HEK293 (cell line): ENCODE measurements at regions not wholly inside any gene's neighbourhood (a gene's known extent, or its start where the extent isn't known, plus 50 kb on each side); places are given as distances from the start of the nearest gene placed in this dataset.
"Not testable (repeated sequence)": the region's sequence is repeated elsewhere in the genome, so short reads cannot be mapped to it uniquely, and the experiment has no call there.

Experiments used
- CTCF ChIA-PET: fragments of 350-600 bp; formaldehyde crosslinking; extraction: SDS; loops from one replicate; lab custom pipeline; 2021; ENCODE audit warnings: antibody characterized with exemption; lab: Yijun Ruan, JAX
- POLR2A ChIA-PET: fragments of 300-600 bp; formaldehyde crosslinking; extraction: SDS; loops from one replicate; lab custom pipeline; 2020; ENCODE audit warnings: antibody characterized with exemption, inconsistent platforms; lab: Yijun Ruan, JAX
- H3K27ac ChIP-seq: fragments of 200-500 bp; sonication (Bioruptor generic); 2 replicates; pipeline ENCODE4 v1.5.1; 2014; ENCODE audit warnings: low read depth, low read length, control low read depth, inconsistent platforms; ENCODE audit errors: extremely low read depth
- H3K36me3 ChIP-seq, 2 experiments: fragments of 200-500 bp in 1 of 2; sonication (Bioruptor generic) in 1 of 2; 1 replicate in 1 of 2; 2 replicates in 1 of 2; pipeline ENCODE4 v1.5.1; 2014 to 2017; ENCODE audit warnings: inconsistent platforms in 2 of 2, low read length in 2 of 2; ENCODE audit not compliant: control insufficient read depth in 2 of 2, insufficient read depth in 1 of 2
- H3K4me1 ChIP-seq: fragments of 200-500 bp; sonication (Bioruptor generic); 2 replicates; pipeline ENCODE4 v1.5.1; 2014; ENCODE audit warnings: mild to moderate bottlenecking, low read length, inconsistent platforms; ENCODE audit not compliant: control insufficient read depth, insufficient read depth
- H3K4me3 ChIP-seq: 2 replicates; pipeline ENCODE4 v1.5.1; 2011; ENCODE audit warnings: low read depth, mild to moderate bottlenecking, control low read depth, low read length, moderate library complexity
- H3K9me3 ChIP-seq: fragments of 200-500 bp; sonication (Bioruptor generic); 2 replicates; pipeline ENCODE4 v1.5.1; 2014; ENCODE audit warnings: low read depth, low read length, inconsistent platforms; ENCODE audit not compliant: control insufficient read depth, insufficient read depth
- MYNN ChIP-seq: fragments of 450-650 bp; formaldehyde crosslinking; IDR thresholded peaks from 2 replicates; pipeline ENCODE4 v1.5.1; 2016; ENCODE audit warnings: missing biosample characterization, missing genetic modification characterization, borderline replicate concordance
- PRDM1 ChIP-seq: fragments of 450-650 bp; formaldehyde crosslinking; IDR thresholded peaks from 2 replicates; pipeline ENCODE4; 2016; ENCODE audit warnings: missing biosample characterization, missing genetic modification characterization
- TRIM28 ChIP-seq: IDR thresholded peaks from 2 replicates; pipeline ENCODE4 v1.6.1; 2011; ENCODE audit warnings: low read length, control low read depth, borderline replicate concordance
- ZBTB17 ChIP-seq: fragments of 450-650 bp; formaldehyde crosslinking; IDR thresholded peaks from 2 replicates; pipeline ENCODE4 v1.5.1; 2016; ENCODE audit warnings: missing biosample characterization, missing genetic modification characterization
- ZIC2 ChIP-seq: fragments of 450-650 bp; formaldehyde crosslinking; IDR thresholded peaks from 2 replicates; pipeline ENCODE4 v1.5.1; 2016; ENCODE audit warnings: missing biosample characterization, missing genetic modification characterization
- ZNF335 ChIP-seq: fragments of 450-650 bp; formaldehyde crosslinking; conservative IDR thresholded peaks from 2 replicates; pipeline ENCODE4 v1.5.1; 2016; ENCODE audit warnings: missing biosample characterization, missing genetic modification characterization
- ZNF341 ChIP-seq: fragments of 450-650 bp; formaldehyde crosslinking; IDR thresholded peaks from 2 replicates; pipeline ENCODE4; 2016; ENCODE audit warnings: low read depth, missing biosample characterization, missing genetic modification characterization
- ZNF366 ChIP-seq: fragments of 450-650 bp; formaldehyde crosslinking; conservative IDR thresholded peaks from 2 replicates; pipeline ENCODE4 v1.5.1; 2016; ENCODE audit warnings: missing biosample characterization, missing genetic modification characterization
- ZNF530 ChIP-seq: fragments of 450-650 bp; formaldehyde crosslinking; IDR thresholded peaks from 2 replicates; pipeline ENCODE4 v1.5.1; 2016; ENCODE audit warnings: low read depth, missing biosample characterization, missing genetic modification characterization
- ZNF660 ChIP-seq: fragments of 450-650 bp; IDR thresholded peaks from 2 replicates; pipeline ENCODE4 v1.5.1; 2018; ENCODE audit warnings: missing biosample characterization, mild to moderate bottlenecking, missing genetic modification characterization
- ZNF692 ChIP-seq: fragments of 450-650 bp; formaldehyde crosslinking; IDR thresholded peaks from 2 replicates; pipeline ENCODE4 v1.5.1; 2016; ENCODE audit warnings: missing biosample characterization, missing genetic modification characterization
- ZXDB ChIP-seq: fragments of 450-650 bp; formaldehyde crosslinking; IDR thresholded peaks from 2 replicates; pipeline ENCODE4 v1.5.1; 2016; ENCODE audit warnings: missing biosample characterization, missing genetic modification characterization

GRCh38 chr1:30084909-30085571 is 638.3 kb downstream of the MATN1 start:
- POLR2A ChIA-PET = interaction anchor here (0.7 kb wide), 1 partner anchor 292 kb away, joined by 3 read pairs; no protein-coding TSS in a partner anchor
- TF ChIP-seq TRIM28 (no peak), ZNF530 (no peak), ZNF660 (no peak)
- TF ChIP-seq, all 188 proteins: peak for 0
- Histone ChIP-seq H3K4me1 (peaks cover 10% of the 10 kb centered on the region; the same call in 1 of the 2 replicates), H3K36me3 (no peaks in the 10 kb centered on the region), H3K27ac (no peak overlapping the region), H3K9me3 (no peaks in the 10 kb centered on the region), H3K4me3 (no peak overlapping the region)
- CTCF ChIA-PET = interaction anchor here (0.5 to 2.6 kb wide), 13 partner anchors 24 to 638 kb away, joined by 3 to 19 read pairs (median 3); no protein-coding TSS in a partner anchor

GRCh38 chr1:30083800-30084464 is 639.5 kb downstream of the MATN1 start:
- ChIA-PET CTCF (interaction anchor here (0.7 to 2.6 kb wide), 3 partner anchors 170 to 294 kb away, joined by 4 to 17 read pairs (median 4); no protein-coding TSS in a partner anchor), POLR2A (interaction anchor here (1.0 kb wide), 1 partner anchor 25 kb away, joined by 3 read pairs; no protein-coding TSS in a partner anchor)
- no peaks in the 10 kb centered on the region for H3K36me3 ChIP-seq
- peak overlapping the region; percentile 0; the same call in 1 of the 2 replicates for H3K27ac ChIP-seq
- 0 out of 2 replicates have a peak, but pooled peaks cover 6% of the 10 kb centered on the region for H3K4me1 ChIP-seq
- TF ChIP-seq ZNF692 (0 out of 2 replicates have a peak, but pooled peaks have one; percentile 30), ZIC2 (tag by site-specific recombination) (peak; percentile 44; the same call in 1 of the 2 replicates), TRIM28 (no peak), ZXDB (tag by site-specific recombination) (0 out of 2 replicates have a peak, but pooled peaks have one; percentile 11), PRDM1 (tag by site-specific recombination) (no peak), ZNF366 (tag by site-specific recombination) (0 out of 2 replicates have a peak, but pooled peaks have one; percentile 14), ZBTB17 (tag by site-specific recombination) (peak; percentile 46; the same call in 1 of the 2 replicates), ZNF335 (tag by site-specific recombination) (peak; percentile 49)
- no peak overlapping the region for H3K4me3 ChIP-seq
- H3K9me3 ChIP-seq = no peaks in the 10 kb centered on the region

- Histone ChIP-seq H3K4me3 (no peak overlapping the region), H3K27ac (no peak overlapping the region), H3K36me3 (no peaks in the 10 kb centered on the region), H3K9me3 (no peaks in the 10 kb centered on the region), H3K4me1 (0 out of 2 replicates have a peak, but pooled peaks cover 6% of the 10 kb centered on the region)
- TF ChIP-seq MYNN (tag by site-specific recombination) = no peak
- 0 out of 2 replicates have a peak, but pooled peaks have one; percentile 21 for TF ChIP-seq ZNF341
- CTCF ChIA-PET = interaction anchor here (0.6 to 2.4 kb wide), 6 partner anchors 63 to 845 kb away, joined by 3 to 11 read pairs (median 4); partner anchors contain the start of gene PTPRU
- POLR2A ChIA-PET = interaction anchor here (1.2 kb wide), 1 partner anchor 288 kb away, joined by 3 read pairs; no protein-coding TSS in a partner anchor
These were observed 641.8 kb downstream of the MATN1 start for GRCh38 chr1:30081379-30082102.

- POLR2A ChIA-PET, H3K4me3 ChIP-seq: not testable (repeated sequence)
These were observed 647.5 kb downstream of the MATN1 start for GRCh38 chr1:30075916-30076315.

More at GRCh38 chr1:30075916-30076315, 647.5 kb downstream of the MATN1 start:
- H3K4me1 ChIP-seq, H3K27ac ChIP-seq, H3K36me3 ChIP-seq, H3K9me3 ChIP-seq: not testable (repeated sequence)
- CTCF ChIA-PET = interaction anchor here (1.0 kb wide), 1 partner anchor 697 kb away, joined by 3 read pairs; no protein-coding TSS in a partner anchor
